HepG2 (cell line): ENCODE measurements at regions not wholly inside any gene's neighbourhood (a gene's known extent, or its start where the extent isn't known, plus 50 kb on each side); places are given as distances from the start of the nearest gene placed in this dataset.

Source experiments
- ATAC-seq: fragments of 200-7000 bp; cut with Tn5 transposase; 3 replicates; pipeline ENCODE4 v1.9.1; 2020; ENCODE audit warnings: mild to moderate bottlenecking, moderate library complexity
- BruUV-seq: library from RNA; stranded (reverse); fragments of 400-500 nt; replicated peaks from 2 replicates; lab custom pipeline; 2021; lab: Mats Ljungman, UMichigan
- CTCF ChIA-PET: fragments of 300-600 bp; formaldehyde crosslinking; extraction: SDS; loops from one replicate; lab custom pipeline; 2021; ENCODE audit warnings: low total read pairs, inconsistent platforms, low intra/inter-chr PET ratio; lab: Yijun Ruan, JAX
- POLR2A ChIA-PET: fragments of 350-600 bp; sonication (Branson Sonifier 250); formaldehyde crosslinking; loops from one replicate; lab custom pipeline; 2020; ENCODE audit warnings: antibody characterized with exemption, inconsistent platforms; lab: Yijun Ruan, JAX
- DNase-seq: peaks from one replicate; pipeline ENCODE4 v3.0.0-alpha.2; 2015; ENCODE audit warnings: low spot score
- FAIRE-seq: peaks from 3 replicates; lab custom pipeline; 2011; peaks lifted over from hg19 to GRCh38; lab: Jason Lieb, UNC
- H2AFZ ChIP-seq: one replicate; pipeline ENCODE4 v1.6.1; 2011; ENCODE audit warnings: low read length, inconsistent platforms
- H3K27ac ChIP-seq: fragments of 300-600 bp; 3 replicates; pipeline ENCODE4 v1.8.0; 2011; ENCODE audit warnings: mixed run types, mild to moderate bottlenecking, mixed read lengths, low read length, inconsistent platforms; ENCODE audit not compliant: insufficient read depth; ENCODE audit errors: extremely low read length
- H3K27me3 ChIP-seq, 2 experiments: fragments of 200-600 bp in 1 of 2; 2 replicates in 1 of 2; 3 replicates in 1 of 2; pipeline versions ENCODE4 v1.6.0 to v1.8.0; 2011; ENCODE audit warnings: low read length in 2 of 2, mild to moderate bottlenecking in 2 of 2, moderate library complexity in 2 of 2, inconsistent platforms in 1 of 2; ENCODE audit not compliant: insufficient read depth in 2 of 2, control insufficient read depth in 1 of 2
- H3K36me3 ChIP-seq, 2 experiments: fragments of 200-600 bp in 1 of 2; replicated peaks in 1 of 2; 2 replicates in 1 of 2; 3 replicates in 1 of 2; pipeline versions ENCODE4 v1.5.1 to v1.8.0; 2011; ENCODE audit warnings: low read length in 2 of 2, inconsistent platforms in 1 of 2; ENCODE audit not compliant: insufficient read depth in 2 of 2, control insufficient read depth in 1 of 2
- H3K4me1 ChIP-seq: 2 replicates; pipeline ENCODE4 v1.5.1; 2012; ENCODE audit warnings: low read length, inconsistent platforms; ENCODE audit not compliant: insufficient read depth
- H3K4me2 ChIP-seq: 2 replicates; pipeline ENCODE4 v1.6.0; 2011; ENCODE audit warnings: low read depth, low read length, inconsistent platforms
- H3K4me3 ChIP-seq, 3 experiments: fragments of 200-600 bp in 1 of 3; sonication (generic), shearing (Covaris generic) in 1 of 3; replicated peaks in 1 of 3; 2 replicates each; pipeline ENCODE4 v1.5.1; 2011 to 2016; ENCODE audit warnings: low read length in 3 of 3, inconsistent platforms in 2 of 3, low read depth in 2 of 3, mild to moderate bottlenecking in 2 of 3, control low read depth in 1 of 3, mixed read lengths in 1 of 3; ENCODE audit not compliant: insufficient read depth in 1 of 3
- H3K79me2 ChIP-seq: one replicate; pipeline ENCODE4 v1.6.1; 2011; ENCODE audit warnings: low read length, inconsistent platforms; ENCODE audit not compliant: insufficient read depth
- H3K9ac ChIP-seq: 2 replicates; pipeline ENCODE4 v1.6.0; 2011; ENCODE audit warnings: mild to moderate bottlenecking, low read depth, low read length, inconsistent platforms; ENCODE audit not compliant: insufficient read depth
- H3K9me3 ChIP-seq: 2 replicates; pipeline ENCODE4 v1.5.1; 2012; ENCODE audit warnings: mild to moderate bottlenecking, low read length
- H4K20me1 ChIP-seq: 2 replicates; pipeline ENCODE4 v1.6.0; 2011; ENCODE audit warnings: inconsistent platforms, mild to moderate bottlenecking, low read length, moderate library complexity; ENCODE audit not compliant: insufficient read depth
- KLF11 ChIP-seq: IDR thresholded peaks from 2 replicates; pipeline ENCODE4 v1.6.1; 2016; ENCODE audit warnings: missing compliant biosample characterization
- KMT2B ChIP-seq: IDR thresholded peaks from 2 replicates; pipeline ENCODE4 v1.6.1; 2016; ENCODE audit warnings: missing genetic modification reagents, missing compliant biosample characterization
- PHF5A ChIP-seq: IDR thresholded peaks from one replicate; pipeline ENCODE4 v1.6.1; 2018; ENCODE audit warnings: low read depth, missing genetic modification reagents; ENCODE audit not compliant: unreplicated experiment
- STAG1 ChIP-seq: sonication (generic); formaldehyde crosslinking; IDR thresholded peaks from 2 replicates; pipeline ENCODE4 v1.4.0; 2020; ENCODE audit warnings: missing genetic modification reagents
- TP53 ChIP-seq: sonication (generic); formaldehyde crosslinking; conservative IDR thresholded peaks from 2 replicates; pipeline ENCODE4 v1.4.0; 2020; ENCODE audit warnings: missing genetic modification reagents
- ZKSCAN8 ChIP-seq: IDR thresholded peaks from 2 replicates; pipeline ENCODE4 v1.6.1; 2016; ENCODE audit warnings: borderline replicate concordance, missing genetic modification reagents, missing compliant biosample characterization
- ZNF775 ChIP-seq: sonication (generic); formaldehyde crosslinking; IDR thresholded peaks from 2 replicates; pipeline ENCODE4 v1.4.0; 2020; ENCODE audit warnings: missing genetic modification reagents, mild to moderate bottlenecking, moderate library complexity, borderline replicate concordance
- WGBS: methylation state at CpG from one replicate; pipeline ENCODE4 v1.1.6; 2017; ENCODE audit warnings: low lambda C conversion rate; 5-methylcytosine and 5-hydroxymethylcytosine counted together
- in situ Hi-C: cut with HindIII; loops from 2 replicates; pipeline ENCODE4 v1.10.0; 2017; ENCODE audit warnings: low pct_unique_long_range_greater_than_20kb; ENCODE audit not compliant: extremely low pct_ligation_motif_present
- intact Hi-C: fragments of 100-400 bp; cut with micrococcal nuclease; formaldehyde crosslinking; loops from one replicate; pipeline ENCODE4 v1.10.0; 2022; ENCODE audit not compliant: unreplicated experiment
- TF ChIP-seq, protein P1 (sequence below): sonication (generic); formaldehyde crosslinking; conservative IDR thresholded peaks from 2 replicates; pipeline ENCODE4 v1.8.0; 2022; ENCODE audit warnings: low read depth, missing genetic modification reagents
- TF ChIP-seq, protein P2 (sequence below): sonication (generic); formaldehyde crosslinking; IDR thresholded peaks from 2 replicates; pipeline ENCODE4 v1.4.0; 2020; ENCODE audit warnings: missing genetic modification reagents, borderline replicate concordance
- TF ChIP-seq, protein P3 (sequence below), 2 experiments: sonication (generic) in 1 of 2; formaldehyde crosslinking in 1 of 2; IDR thresholded peaks; 2 replicates each; pipeline versions ENCODE4 v1.6.1 to v1.9.0; 2014 to 2022; ENCODE audit warnings: antibody characterized with exemption in 1 of 2, borderline replicate concordance in 1 of 2, inconsistent platforms in 1 of 2, low read depth in 1 of 2, missing genetic modification reagents in 1 of 2
- TF ChIP-seq, protein P4 (sequence below): sonication (generic); formaldehyde crosslinking; IDR thresholded peaks from 2 replicates; pipeline ENCODE4 v1.5.0; 2020; ENCODE audit warnings: mild to moderate bottlenecking, missing genetic modification reagents, moderate library complexity

DNA sequence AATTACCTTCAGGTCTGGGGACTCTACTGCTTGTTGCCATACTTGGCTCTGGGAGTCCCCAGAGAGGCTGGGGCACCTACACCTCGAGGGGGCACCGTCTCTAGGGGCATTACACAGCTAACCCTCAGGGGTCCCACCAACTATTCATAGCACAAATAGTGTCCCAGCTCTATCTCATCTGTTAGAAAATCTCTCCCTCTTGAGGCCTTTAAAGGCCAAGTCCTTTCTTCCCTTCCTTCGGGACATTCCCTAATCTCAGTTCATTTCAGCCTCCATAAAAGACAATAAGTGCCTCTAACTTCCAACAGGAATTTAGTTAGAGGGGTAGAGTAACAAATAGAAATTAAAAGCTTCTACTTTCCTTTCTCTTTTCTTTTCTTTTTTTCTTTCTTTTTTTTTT, 55.8 kb upstream of the SORBS2 start:
- POLR2A ChIA-PET, result no interaction called here
- Histone ChIP-seq H4K20me1 (no peaks in the 10 kb centered on the region), H3K9me3 (no peaks in the 10 kb centered on the region), H3K4me2 (no peak overlapping the region), H3K4me3 (no peak overlapping the region), H2AFZ (no peak overlapping the region), H3K27ac (no peak overlapping the region), H3K27me3 (peaks cover 0 to 9% of the 10 kb centered on the region in 2 experiments; a peak in 3 of 5 replicates), H3K36me3 (no peaks in the 10 kb centered on the region), H3K4me1 (peaks cover 5% of the 10 kb centered on the region; the same call in 1 of the 2 replicates), H3K9ac (no peak overlapping the region), H3K79me2 (no peaks in the 10 kb centered on the region)
- 20% methylated on average over 3 of the region's 3 CpGs for WGBS
- BruUV-seq, result no TSS peak
- DNase-seq (no peak), ATAC-seq (no peak), FAIRE-seq (no peak)
- CTCF ChIA-PET, result no interaction called here
- intact Hi-C loops, result no loop called here
- in situ Hi-C loops, result no loop called here
- TF ChIP-seq, protein P1, sequence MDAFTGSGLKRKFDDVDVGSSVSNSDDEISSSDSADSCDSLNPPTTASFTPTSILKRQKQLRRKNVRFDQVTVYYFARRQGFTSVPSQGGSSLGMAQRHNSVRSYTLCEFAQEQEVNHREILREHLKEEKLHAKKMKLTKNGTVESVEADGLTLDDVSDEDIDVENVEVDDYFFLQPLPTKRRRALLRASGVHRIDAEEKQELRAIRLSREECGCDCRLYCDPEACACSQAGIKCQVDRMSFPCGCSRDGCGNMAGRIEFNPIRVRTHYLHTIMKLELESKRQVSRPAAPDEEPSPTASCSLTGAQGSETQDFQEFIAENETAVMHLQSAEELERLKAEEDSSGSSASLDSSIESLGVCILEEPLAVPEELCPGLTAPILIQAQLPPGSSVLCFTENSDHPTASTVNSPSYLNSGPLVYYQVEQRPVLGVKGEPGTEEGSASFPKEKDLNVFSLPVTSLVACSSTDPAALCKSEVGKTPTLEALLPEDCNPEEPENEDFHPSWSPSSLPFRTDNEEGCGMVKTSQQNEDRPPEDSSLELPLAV, result no peak
- TF ChIP-seq ZNF775 (CRISPR knock-in tag) (no peak), ZKSCAN8 (CRISPR knock-in tag) (no peak), TP53 (CRISPR knock-in tag) (no peak), STAG1 (CRISPR knock-in tag) (peak; percentile 12; the same call in 1 of the 2 replicates), PHF5A (CRISPR knock-in tag) (no peak), KMT2B (no peak), KLF11 (no peak)
- TF ChIP-seq, protein P2, sequence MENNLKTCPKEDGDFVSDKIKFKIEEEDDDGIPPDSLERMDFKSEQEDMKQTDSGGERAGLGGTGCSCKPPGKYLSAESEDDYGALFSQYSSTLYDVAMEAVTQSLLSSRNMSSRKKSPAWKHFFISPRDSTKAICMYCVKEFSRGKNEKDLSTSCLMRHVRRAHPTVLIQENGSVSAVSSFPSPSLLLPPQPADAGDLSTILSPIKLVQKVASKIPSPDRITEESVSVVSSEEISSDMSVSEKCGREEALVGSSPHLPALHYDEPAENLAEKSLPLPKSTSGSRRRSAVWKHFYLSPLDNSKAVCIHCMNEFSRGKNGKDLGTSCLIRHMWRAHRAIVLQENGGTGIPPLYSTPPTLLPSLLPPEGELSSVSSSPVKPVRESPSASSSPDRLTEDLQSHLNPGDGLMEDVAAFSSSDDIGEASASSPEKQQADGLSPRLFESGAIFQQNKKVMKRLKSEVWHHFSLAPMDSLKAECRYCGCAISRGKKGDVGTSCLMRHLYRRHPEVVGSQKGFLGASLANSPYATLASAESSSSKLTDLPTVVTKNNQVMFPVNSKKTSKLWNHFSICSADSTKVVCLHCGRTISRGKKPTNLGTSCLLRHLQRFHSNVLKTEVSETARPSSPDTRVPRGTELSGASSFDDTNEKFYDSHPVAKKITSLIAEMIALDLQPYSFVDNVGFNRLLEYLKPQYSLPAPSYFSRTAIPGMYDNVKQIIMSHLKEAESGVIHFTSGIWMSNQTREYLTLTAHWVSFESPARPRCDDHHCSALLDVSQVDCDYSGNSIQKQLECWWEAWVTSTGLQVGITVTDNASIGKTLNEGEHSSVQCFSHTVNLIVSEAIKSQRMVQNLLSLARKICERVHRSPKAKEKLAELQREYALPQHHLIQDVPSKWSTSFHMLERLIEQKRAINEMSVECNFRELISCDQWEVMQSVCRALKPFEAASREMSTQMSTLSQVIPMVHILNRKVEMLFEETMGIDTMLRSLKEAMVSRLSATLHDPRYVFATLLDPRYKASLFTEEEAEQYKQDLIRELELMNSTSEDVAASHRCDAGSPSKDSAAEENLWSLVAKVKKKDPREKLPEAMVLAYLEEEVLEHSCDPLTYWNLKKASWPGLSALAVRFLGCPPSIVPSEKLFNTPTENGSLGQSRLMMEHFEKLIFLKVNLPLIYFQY (CRISPR knock-in tag), result no peak
- TF ChIP-seq, protein P3, sequence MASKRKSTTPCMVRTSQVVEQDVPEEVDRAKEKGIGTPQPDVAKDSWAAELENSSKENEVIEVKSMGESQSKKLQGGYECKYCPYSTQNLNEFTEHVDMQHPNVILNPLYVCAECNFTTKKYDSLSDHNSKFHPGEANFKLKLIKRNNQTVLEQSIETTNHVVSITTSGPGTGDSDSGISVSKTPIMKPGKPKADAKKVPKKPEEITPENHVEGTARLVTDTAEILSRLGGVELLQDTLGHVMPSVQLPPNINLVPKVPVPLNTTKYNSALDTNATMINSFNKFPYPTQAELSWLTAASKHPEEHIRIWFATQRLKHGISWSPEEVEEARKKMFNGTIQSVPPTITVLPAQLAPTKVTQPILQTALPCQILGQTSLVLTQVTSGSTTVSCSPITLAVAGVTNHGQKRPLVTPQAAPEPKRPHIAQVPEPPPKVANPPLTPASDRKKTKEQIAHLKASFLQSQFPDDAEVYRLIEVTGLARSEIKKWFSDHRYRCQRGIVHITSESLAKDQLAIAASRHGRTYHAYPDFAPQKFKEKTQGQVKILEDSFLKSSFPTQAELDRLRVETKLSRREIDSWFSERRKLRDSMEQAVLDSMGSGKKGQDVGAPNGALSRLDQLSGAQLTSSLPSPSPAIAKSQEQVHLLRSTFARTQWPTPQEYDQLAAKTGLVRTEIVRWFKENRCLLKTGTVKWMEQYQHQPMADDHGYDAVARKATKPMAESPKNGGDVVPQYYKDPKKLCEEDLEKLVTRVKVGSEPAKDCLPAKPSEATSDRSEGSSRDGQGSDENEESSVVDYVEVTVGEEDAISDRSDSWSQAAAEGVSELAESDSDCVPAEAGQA (IDR thresholded peaks at IDR 0.05; ENCODE audit: low read depth), result no peak
- TF ChIP-seq, protein P3 (CRISPR knock-in tag; IDR thresholded peaks at IDR 0.05; ENCODE audit: borderline replicate concordance), result no peak
- TF ChIP-seq, protein P4, sequence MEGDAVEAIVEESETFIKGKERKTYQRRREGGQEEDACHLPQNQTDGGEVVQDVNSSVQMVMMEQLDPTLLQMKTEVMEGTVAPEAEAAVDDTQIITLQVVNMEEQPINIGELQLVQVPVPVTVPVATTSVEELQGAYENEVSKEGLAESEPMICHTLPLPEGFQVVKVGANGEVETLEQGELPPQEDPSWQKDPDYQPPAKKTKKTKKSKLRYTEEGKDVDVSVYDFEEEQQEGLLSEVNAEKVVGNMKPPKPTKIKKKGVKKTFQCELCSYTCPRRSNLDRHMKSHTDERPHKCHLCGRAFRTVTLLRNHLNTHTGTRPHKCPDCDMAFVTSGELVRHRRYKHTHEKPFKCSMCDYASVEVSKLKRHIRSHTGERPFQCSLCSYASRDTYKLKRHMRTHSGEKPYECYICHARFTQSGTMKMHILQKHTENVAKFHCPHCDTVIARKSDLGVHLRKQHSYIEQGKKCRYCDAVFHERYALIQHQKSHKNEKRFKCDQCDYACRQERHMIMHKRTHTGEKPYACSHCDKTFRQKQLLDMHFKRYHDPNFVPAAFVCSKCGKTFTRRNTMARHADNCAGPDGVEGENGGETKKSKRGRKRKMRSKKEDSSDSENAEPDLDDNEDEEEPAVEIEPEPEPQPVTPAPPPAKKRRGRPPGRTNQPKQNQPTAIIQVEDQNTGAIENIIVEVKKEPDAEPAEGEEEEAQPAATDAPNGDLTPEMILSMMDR (CRISPR knock-in tag), result peak; percentile 24; the same call in 1 of the 2 replicates
